NCI-H82 (cell line): ENCODE measurements at regions not wholly inside any gene's neighbourhood (a gene's known extent, or its start where the extent isn't known, plus 50 kb on each side); places are given as distances from the start of the nearest gene placed in this dataset.
"Not testable (repeated sequence)": the region's sequence is repeated elsewhere in the genome, so short reads cannot be mapped to it uniquely, and the experiment has no call there.

Source experiments
- DNase-seq: peaks from one replicate; lab custom pipeline; 2025; lab: John Stamatoyannopoulos, UW

DNA sequence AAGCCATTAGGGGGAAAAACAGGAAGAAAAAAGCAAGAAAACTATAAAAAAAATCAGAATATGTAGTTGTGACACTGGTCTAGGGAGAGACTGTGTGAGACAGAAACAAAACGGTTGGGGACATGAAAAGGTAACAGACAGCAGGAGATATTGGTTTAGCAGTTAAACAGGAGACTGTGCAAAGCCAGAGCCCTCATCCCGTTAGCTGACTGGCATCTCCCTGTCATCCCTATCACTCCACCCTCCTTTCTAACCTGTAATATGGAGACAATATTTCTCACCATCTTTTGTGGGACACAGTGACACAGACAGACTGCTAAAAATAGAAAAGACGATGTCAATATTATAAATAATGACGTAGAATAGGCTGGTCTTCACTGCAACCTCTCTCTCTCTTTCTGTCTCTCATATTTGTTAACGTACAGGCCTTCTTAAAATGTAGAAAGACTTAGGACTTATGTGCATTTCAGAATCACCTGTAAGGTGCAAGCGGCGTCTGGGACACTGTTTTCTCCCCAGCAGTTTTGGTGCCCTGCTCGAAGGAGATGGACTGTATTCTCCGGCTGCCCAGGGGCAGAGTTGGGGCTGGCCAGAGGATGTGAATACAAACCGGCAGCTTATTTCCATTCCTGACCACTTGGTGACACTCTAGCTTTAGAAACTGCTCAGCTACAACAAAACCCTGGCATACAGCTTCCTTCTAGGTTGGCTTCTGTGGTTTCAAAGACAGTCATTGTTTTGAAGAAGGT is 190.6 kb downstream of the MAT2B start:
- peak; percentile 85 for DNase-seq

- no peak for DNase-seq
Measured at GRCh38 chr5:163696579-163696887, 191.1 kb downstream of the MAT2B start.

DNA sequence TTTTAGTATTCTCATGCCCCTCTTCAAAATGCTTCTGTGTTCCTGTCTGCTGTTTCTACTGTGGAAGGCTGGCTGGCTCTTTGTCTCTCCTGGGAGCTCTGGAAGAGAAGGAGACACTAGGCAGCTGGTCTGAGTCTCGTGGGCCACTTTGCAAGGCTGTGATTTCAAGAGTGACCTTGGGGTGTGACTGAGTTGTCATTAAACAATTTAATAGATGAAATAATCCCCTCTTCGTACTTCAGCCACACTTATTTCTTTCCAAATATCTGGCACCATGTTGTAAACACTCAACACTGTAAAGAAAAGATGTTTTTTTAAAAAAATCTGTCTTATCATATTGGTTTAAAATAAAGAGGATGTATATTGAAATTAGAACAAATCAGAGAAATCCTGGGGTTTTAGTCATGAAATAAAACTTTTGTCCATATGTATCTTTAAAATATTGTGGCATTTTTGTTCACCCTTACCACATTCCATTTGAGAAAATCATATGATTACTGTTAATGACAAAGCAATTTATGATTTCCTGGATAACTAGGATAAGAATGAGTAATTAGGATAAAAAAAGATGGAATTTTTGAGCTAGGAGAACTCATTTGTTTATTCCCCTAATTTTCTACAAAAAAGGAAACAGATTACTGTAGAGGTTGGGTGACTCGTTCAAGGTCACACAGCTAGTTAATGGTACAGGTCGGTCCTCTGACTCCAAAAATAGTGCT is 200.8 kb downstream of the MAT2B start:
- DNase-seq = peak; percentile 28

DNA sequence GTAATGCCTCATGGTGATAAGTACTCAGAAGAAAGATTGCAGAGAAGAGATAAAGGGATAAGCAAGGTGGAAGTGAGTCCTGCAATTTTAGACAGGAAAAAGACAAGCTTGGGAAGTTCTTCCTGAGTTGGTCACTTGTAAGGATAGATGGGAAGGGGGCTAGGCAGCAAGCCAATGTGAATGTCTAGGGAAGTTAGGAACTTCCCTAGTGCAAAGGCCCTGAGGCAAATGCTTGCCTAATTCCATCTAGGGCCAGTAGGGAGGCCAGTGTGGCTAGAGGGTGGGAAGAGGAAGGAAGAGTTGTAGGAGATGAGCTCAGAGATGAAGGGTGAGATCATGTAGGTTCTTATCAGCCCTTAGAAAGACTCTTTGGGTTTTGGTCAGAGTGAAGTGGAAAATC is 206.6 kb downstream of the MAT2B start:
- DNase-seq = no peak

GRCh38 chr5:163718272-163718671 is 212.9 kb downstream of the MAT2B start:
- DNase-seq = no peak

DNA sequence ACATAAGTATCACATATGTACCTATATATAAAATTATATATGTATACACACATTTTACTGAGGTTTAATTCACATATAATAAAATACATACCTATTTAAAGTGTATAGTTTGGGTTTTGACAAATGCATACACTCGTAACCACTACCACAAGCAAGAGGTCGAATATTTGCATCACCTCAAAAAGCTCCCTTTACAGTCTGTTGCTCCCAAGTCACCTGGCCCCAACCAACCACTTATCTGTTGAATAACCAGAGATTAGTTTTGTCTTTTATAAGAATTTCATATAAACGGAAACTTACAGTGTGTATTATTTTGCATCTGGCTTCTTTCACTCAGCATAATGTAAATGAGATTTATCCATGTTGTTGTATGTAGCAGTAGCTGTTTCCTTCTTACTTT is 218.9 kb downstream of the MAT2B start:
- DNase-seq = no peak

- DNase-seq = peak; percentile 26
Measured at GRCh38 chr5:163727028-163727427, 221.6 kb downstream of the MAT2B start.

DNA sequence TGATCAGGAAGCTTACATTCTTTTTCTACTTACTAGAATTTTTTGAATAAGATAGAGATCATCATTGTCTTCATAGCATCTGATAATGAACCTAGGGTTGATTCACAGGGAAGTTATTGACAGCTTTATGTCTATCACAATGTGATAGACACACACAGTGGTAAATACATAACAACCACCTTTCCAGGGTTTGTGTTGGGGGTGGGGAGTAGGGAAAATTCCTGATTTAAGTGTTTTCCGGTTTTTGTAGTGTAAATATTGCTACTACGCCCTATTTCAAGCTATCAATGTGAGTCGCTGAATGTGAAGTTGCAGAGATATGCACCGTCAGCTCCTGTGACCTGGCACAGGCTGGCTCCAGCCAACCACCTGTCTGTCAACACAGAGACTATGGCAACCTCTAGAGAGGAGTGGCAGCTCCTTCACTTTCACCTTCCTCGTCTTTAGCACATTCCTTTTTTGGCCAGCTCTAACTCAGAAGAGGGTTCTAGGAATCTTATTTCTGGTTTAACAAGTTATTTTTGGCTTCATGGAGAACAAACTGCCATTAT is 224.9 kb downstream of the MAT2B start:
- DNase-seq = no peak

DNA sequence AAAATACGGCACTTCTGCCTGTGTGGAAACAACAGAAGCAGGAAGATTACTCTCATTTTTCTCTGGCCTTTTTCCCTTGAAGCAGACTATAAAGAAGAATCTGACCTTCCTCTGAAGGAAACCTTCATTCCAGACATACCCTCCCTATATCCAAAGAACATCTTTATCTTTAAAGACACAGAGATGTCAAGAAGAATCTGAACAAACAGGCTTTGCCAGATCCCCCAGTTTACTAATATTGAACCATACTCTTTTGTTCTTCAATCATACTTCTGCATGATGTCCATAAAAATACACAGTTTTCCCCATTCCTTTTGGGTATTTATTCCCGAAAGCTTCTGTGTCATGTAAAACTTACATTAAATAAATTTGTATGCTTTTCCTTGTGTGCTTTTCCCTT is 225.8 kb downstream of the MAT2B start:
- no peak for DNase-seq

DNA sequence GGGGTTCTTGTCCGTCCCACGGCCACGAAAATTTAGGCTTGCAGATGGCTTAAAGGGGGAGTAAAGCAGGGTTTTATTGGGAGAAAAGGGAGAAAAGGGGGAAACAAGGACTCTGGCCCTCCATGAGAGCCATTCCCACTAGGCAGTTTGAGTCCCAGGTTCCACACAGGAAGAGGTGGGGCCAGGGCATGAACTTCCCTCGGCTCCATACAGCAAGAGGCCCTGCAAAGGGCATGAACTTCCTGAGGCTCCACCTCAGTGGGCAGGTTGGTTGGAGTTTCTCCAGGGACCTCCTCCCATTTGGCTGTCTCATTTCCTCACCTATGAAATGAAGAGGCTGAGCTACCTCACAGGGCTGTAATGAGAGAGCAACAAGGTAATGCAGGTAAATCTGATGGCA is 229.7 kb downstream of the MAT2B start:
- DNase-seq = no peak

- DNase-seq = no peak
Measured at GRCh38 chr5:163747586-163747985, 242.2 kb downstream of the MAT2B start.

- DNase-seq = no peak
Measured at GRCh38 chr5:163748934-163749333, 243.5 kb downstream of the MAT2B start.

DNA sequence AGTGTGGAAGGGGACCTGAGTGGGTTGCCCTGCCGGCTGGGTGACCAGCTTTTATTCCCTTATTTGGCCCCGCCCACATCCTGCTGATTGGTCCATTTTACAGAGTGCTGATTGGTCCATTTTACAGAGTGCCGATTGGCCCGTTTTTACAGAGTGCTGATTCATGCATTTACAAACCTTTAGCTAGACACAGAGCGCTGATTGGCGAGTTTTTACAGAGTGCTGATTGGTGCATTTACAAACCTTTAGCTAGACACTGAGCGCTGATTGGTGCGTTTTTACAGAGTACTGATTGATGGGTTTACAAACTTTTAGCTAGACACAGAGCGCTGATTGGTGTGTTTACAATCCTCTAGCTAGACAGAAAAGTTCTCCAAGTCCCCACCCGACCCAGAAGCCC is 245.0 kb downstream of the MAT2B start:
- DNase-seq = not testable (repeated sequence)

DNA sequence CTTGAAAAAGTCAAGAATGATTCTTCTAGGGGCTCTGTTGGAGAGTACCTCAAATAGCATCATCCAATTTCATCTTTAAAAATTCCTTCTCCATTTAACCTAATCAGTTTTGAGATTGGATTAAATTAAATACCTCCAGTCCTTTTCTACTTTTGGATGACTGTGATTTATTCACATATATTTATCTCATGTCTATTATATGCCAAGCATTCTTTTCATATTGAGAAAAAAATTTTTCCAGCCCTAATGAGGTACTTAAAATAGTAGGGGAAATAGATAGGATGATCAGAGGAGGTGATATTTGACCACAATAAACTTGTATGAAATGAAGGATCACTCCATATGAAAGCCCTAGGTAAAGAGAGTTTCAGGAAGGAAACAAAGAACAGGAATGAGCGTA is 250.1 kb downstream of the MAT2B start:
- DNase-seq = no peak

- DNase-seq = no peak
Measured at GRCh38 chr5:163756170-163756569, 250.8 kb downstream of the MAT2B start.

DNA sequence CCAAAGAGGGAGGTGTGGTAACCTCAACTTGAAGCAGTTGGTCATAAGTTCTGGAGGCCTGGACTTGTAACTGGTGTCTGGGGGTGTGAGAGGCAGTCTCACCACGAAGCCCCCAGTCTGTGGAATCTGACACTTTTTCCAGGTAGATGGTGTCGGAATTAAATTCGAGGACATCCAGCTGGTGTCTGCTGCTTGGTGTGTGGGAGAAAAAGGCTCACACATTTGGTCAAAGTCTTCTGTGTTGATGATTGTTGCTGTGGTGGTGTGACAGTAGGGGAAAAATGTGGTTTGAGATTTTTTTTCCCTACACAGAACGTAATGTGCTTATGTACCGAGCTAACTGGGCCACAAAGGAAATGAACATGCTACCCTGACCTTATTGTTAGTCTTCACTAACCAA is 251.9 kb downstream of the MAT2B start:
- no peak for DNase-seq

- DNase-seq = no peak
Measured at GRCh38 chr5:163758283-163758711, 252.9 kb downstream of the MAT2B start.

DNA sequence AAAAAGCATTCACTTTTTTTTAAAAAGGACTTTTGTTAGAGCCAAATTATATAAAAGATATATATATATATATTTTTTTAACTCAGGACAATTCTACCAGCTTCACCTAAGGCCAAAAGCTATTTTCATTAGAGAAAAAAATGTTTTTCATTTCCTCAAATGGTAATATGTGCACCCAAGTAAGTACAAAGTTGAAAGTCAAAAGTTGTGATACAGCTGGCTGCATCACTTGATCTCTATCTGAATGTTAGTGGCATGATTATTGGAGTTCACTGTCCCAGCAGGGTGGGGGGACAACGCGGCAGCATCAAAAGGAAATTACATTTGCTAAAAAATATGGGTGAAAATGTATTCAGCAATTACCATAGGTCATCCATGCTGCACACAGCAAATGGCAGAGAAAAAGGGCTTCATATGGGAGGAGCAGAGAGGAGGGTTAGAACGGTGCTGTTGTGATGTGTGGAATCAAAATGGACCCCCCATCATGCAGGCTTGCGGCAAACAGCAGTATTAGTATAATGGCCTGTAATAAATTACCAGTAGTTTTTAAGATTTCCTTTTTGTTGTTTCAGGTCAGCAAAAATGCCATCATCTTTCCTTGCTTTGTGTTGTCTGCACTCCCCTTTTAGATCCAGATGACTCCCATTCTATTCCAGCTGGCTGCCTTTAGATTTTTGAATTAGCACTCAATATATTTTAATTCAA is 253.7 kb downstream of the MAT2B start:
- DNase-seq = no peak

GRCh38 chr5:163760498-163760897 is 255.1 kb downstream of the MAT2B start:
- DNase-seq = no peak

DNA sequence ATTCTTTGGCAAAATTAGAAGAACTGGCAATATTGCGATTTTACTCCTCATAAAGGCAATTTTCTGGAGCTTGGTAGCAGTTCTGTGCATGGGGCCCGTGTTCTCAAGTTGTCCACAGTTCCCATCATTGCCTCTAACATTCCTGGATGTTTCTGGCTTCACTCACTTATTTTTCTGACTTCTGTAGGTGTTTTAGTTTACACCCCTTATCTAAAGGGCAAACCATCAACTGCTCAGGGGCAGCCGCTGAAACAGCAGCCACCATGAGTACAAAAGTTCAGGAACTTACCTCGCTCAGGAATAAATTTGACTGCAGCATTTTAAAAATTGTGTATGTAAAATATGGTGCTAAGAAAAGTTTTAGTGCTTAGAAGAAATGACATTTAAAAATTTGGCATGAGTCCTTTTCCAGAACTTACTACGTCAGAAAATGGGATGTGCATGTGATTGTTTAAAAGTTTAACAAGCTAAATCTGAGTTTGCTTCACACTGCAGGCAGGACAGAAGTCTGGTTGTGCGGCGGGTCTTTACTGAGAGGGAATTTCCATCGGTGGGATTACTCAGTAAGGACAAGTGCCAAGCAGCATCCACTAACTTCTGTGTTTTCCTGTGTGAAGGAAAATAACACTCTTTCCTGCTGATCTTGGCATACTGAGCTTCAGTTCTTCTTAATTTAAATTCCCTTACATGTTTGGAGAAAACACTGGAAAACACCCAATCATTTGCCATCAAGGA is 261.7 kb downstream of the MAT2B start:
- DNase-seq = no peak

DNA sequence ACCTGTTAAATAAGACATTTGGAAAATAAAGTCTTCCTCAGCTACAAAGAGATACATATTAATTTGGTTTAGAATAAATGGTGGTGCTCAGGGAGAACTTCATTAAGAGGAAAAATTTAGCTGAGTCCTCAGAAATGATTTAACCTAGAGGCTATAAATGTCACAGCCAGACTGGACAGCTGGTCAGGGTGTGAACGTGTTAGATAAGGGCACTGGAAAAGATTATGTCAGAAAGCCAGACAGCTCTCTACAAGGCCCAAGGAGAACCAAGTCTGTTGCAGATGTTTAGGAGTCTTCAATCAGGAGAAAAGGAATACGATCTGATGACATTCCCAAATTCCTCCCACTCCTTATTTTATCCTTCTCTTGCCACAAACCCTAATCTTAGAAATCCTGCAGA is 265.2 kb downstream of the MAT2B start:
- DNase-seq = peak; percentile 35

DNA sequence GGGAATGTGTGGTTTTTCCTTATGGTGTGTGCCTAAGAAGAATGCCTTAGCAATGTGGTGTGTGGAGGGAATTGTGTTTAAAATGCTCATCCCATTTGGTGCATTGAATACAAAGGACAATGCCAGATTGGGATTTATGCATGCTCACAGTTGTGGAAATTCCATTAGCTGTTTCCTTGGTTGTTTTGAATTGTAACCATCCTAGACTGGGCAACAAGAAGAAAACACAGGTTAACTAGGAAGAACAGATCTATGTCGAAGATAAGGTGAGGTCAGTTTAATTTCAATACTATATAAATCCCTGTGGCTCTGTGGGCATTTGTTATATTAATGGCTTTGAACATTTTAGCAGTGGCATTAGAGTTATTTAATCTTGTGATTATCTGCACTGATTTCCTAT is 266.8 kb downstream of the MAT2B start:
- DNase-seq = peak; percentile 26
